CD14-positive monocyte (primary cell): ENCODE measurements at regions not wholly inside any gene's neighbourhood (a gene's known extent, or its start where the extent isn't known, plus 50 kb on each side); places are given as distances from the start of the nearest gene placed in this dataset.
"Not testable (repeated sequence)": the region's sequence is repeated elsewhere in the genome, so short reads cannot be mapped to it uniquely, and the experiment has no call there.

Experiments
- DNase-seq, 3 donors: peaks; one replicate each; pipeline ENCODE4 v3.0.0-alpha.2; 2011 to 2022
- H2AFZ ChIP-seq: 2 replicates; pipeline ENCODE4 v1.6.0; 2012; ENCODE audit warnings: mild to moderate bottlenecking, low read depth, low read length, inconsistent platforms; ENCODE audit not compliant: insufficient read depth, poor library complexity, severe bottlenecking
- H3K27ac ChIP-seq, 2 donors: 1 replicate in 1 of 2; 2 replicates in 1 of 2; pipeline ENCODE4 v1.5.1; 2012 to 2013; ENCODE audit warnings: low read length in 2 of 2, control low read depth in 1 of 2, inconsistent platforms in 1 of 2, low read depth in 1 of 2, mild to moderate bottlenecking in 1 of 2
- H3K27me3 ChIP-seq, 2 donors: one replicate each; pipeline versions ENCODE4 v1.6.0 to v1.6.1; 2011 to 2013; ENCODE audit warnings: low read length in 2 of 2; ENCODE audit not compliant: control insufficient read depth in 2 of 2, insufficient read depth in 2 of 2
- H3K36me3 ChIP-seq, 2 donors: replicated peaks in 1 of 2; 1 replicate in 1 of 2; 2 replicates in 1 of 2; pipeline versions ENCODE4 v1.5.1 to v1.6.1; 2012 to 2013; ENCODE audit warnings: low read length in 2 of 2, control low read depth in 1 of 2, inconsistent platforms in 1 of 2, mild to moderate bottlenecking in 1 of 2; ENCODE audit not compliant: insufficient read depth in 2 of 2, control insufficient read depth in 1 of 2
- H3K4me1 ChIP-seq, 2 donors: 1 replicate in 1 of 2; 2 replicates in 1 of 2; pipeline versions ENCODE4 v1.5.1 to v1.6.1; 2012 to 2013; ENCODE audit warnings: low read length in 2 of 2, control low read depth in 1 of 2, inconsistent platforms in 1 of 2, mild to moderate bottlenecking in 1 of 2, moderate library complexity in 1 of 2; ENCODE audit not compliant: insufficient read depth in 2 of 2, control insufficient read depth in 1 of 2
- H3K4me2 ChIP-seq: replicated peaks from 2 replicates; pipeline ENCODE3; 2012; ENCODE audit warnings: low read length, moderate library complexity, mild to moderate bottlenecking; ENCODE audit not compliant: poor library complexity, severe bottlenecking; ENCODE audit errors: extremely low read depth
- H3K4me3 ChIP-seq, 3 experiments: fragments of 200-600 bp in 1 of 3; sonication (generic) in 1 of 3; replicated peaks in 1 of 3; 1 replicate in 2 of 3; 2 replicates in 1 of 3; pipeline ENCODE4 v1.5.1; 2011 to 2013; ENCODE audit warnings: low read length in 3 of 3, mild to moderate bottlenecking in 3 of 3, control low read depth in 2 of 3, low read depth in 2 of 3, inconsistent platforms in 1 of 3, moderate library complexity in 1 of 3
- H3K79me2 ChIP-seq: 2 replicates; pipeline ENCODE4 v1.6.0; 2012; ENCODE audit warnings: mild to moderate bottlenecking, control low read depth, inconsistent platforms, low read length, moderate library complexity; ENCODE audit not compliant: insufficient read depth
- H3K9ac ChIP-seq: 2 replicates; pipeline ENCODE4 v1.6.0; 2017; ENCODE audit warnings: low read length, mild to moderate bottlenecking; ENCODE audit not compliant: insufficient read depth, poor library complexity, severe bottlenecking
- H3K9me3 ChIP-seq, 2 donors: replicated peaks in 1 of 2; 1 replicate in 1 of 2; 2 replicates in 1 of 2; pipeline versions ENCODE4 v1.5.1 to v1.6.1; 2012 to 2013; ENCODE audit warnings: low read length in 2 of 2, control low read depth in 1 of 2; ENCODE audit not compliant: control insufficient read depth in 1 of 2, insufficient read depth in 1 of 2
- H4K20me1 ChIP-seq: 2 replicates; pipeline ENCODE4 v1.6.0; 2012; ENCODE audit warnings: mild to moderate bottlenecking, low read length, control low read depth, moderate library complexity; ENCODE audit not compliant: insufficient read depth
- H3K27ac Mint-ChIP-seq, 7 donors: one replicate each; pipeline ENCODE4 v1.8.0; 2020; ENCODE audit warnings: mild to moderate bottlenecking in 7 of 7, mixed read lengths in 7 of 7, moderate library complexity in 6 of 7, inconsistent platforms in 2 of 7
- H3K27me3 Mint-ChIP-seq, 3 donors: one replicate each; pipeline ENCODE4 v1.8.0; 2021 to 2022; ENCODE audit warnings: low read depth in 3 of 3, mild to moderate bottlenecking in 3 of 3, mixed read lengths in 3 of 3, moderate library complexity in 3 of 3, inconsistent platforms in 1 of 3
- H3K36me3 Mint-ChIP-seq, 2 donors: one replicate each; pipeline ENCODE4 v1.8.0; 2020; ENCODE audit warnings: mixed read lengths in 2 of 2, inconsistent platforms in 1 of 2, mild to moderate bottlenecking in 1 of 2
- H3K4me1 Mint-ChIP-seq: one replicate; pipeline ENCODE4 v1.8.0; 2020; ENCODE audit warnings: mild to moderate bottlenecking, mixed read lengths
- H3K4me3 Mint-ChIP-seq, 2 donors: one replicate each; pipeline ENCODE4 v1.8.0; 2020; ENCODE audit warnings: mild to moderate bottlenecking in 2 of 2, mixed read lengths in 2 of 2, moderate library complexity in 1 of 2
- H3K9me3 Mint-ChIP-seq, 7 donors: one replicate each; pipeline ENCODE4 v1.8.0; 2020 to 2022; ENCODE audit warnings: mixed read lengths in 7 of 7, mild to moderate bottlenecking in 6 of 7, moderate library complexity in 6 of 7, inconsistent platforms in 2 of 7
- WGBS: methylation state at CpG from one replicate; pipeline ENCODE4 v1.1.5; 2013; ENCODE audit warnings: missing lambda C conversion rate; ENCODE audit not compliant: insufficient coverage; 5-methylcytosine and 5-hydroxymethylcytosine counted together
- intact Hi-C, 2 donors: fragments of 100-400 bp; cut with micrococcal nuclease; formaldehyde crosslinking; loops; one replicate each; pipeline versions ENCODE4 v1.15.0 to v1.15.1; 2023
- TF ChIP-seq, protein P1 (sequence below): fragments of 200-600 bp; IDR thresholded peaks from one replicate; pipeline ENCODE4 v1.8.0; 2022; ENCODE audit warnings: antibody characterized with exemption, mild to moderate bottlenecking

DNA sequence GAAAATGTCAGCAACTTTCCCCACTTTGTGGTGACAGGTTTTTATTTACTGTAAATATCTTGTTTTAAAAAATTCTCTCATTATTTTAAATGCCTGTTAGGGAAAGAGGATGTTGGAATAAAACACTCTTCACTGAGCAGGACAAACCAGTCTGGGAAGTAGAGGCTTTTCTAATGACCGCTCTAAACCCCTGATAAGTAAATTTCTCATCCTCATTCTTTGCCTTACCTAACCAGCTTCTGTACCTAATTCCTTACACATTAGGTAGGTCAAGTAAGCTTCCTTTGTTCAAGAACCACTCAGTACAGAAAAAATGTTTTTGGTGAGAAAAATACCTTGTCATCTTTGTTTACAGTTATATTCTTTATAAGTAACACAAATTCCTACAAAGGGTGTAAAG, 143.6 kb downstream of the GPR85 start:
- H3K27me3 ChIP-seq, result peaks cover 0 to 9% of the 10 kb centered on the region in 2 donors
- no peak overlapping the region for H3K27ac Mint-ChIP-seq
- H3K9me3 Mint-ChIP-seq, result no peaks in the 10 kb centered on the region
- intact Hi-C loops, result no loop called here
- no peaks in the 10 kb centered on the region for H3K9me3 ChIP-seq
- peaks cover 0 to 11% (median 9%) of the 10 kb centered on the region in 3 donors for H3K27me3 Mint-ChIP-seq
- H3K36me3 Mint-ChIP-seq, result no peaks in the 10 kb centered on the region
- H3K36me3 ChIP-seq, result no peaks in the 10 kb centered on the region
- TF ChIP-seq, protein P1, sequence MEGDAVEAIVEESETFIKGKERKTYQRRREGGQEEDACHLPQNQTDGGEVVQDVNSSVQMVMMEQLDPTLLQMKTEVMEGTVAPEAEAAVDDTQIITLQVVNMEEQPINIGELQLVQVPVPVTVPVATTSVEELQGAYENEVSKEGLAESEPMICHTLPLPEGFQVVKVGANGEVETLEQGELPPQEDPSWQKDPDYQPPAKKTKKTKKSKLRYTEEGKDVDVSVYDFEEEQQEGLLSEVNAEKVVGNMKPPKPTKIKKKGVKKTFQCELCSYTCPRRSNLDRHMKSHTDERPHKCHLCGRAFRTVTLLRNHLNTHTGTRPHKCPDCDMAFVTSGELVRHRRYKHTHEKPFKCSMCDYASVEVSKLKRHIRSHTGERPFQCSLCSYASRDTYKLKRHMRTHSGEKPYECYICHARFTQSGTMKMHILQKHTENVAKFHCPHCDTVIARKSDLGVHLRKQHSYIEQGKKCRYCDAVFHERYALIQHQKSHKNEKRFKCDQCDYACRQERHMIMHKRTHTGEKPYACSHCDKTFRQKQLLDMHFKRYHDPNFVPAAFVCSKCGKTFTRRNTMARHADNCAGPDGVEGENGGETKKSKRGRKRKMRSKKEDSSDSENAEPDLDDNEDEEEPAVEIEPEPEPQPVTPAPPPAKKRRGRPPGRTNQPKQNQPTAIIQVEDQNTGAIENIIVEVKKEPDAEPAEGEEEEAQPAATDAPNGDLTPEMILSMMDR, result no peak
- H3K27ac ChIP-seq, result no peak overlapping the region
- no peak overlapping the region for H3K4me3 ChIP-seq
- H2AFZ ChIP-seq, result no peak overlapping the region
- no CpG with 5 or more reads among the region's 1 CpG for WGBS
- H3K4me2 ChIP-seq, result no peak overlapping the region
- DNase-seq, result no peak
- H3K4me1 Mint-ChIP-seq, result peaks cover 19% of the 10 kb centered on the region
- no peak overlapping the region for H3K4me3 Mint-ChIP-seq
- peaks cover 10% of the 10 kb centered on the region for H4K20me1 ChIP-seq
- H3K79me2 ChIP-seq, result peaks cover 17% of the 10 kb centered on the region
- no peak overlapping the region for H3K9ac ChIP-seq
- peaks cover 17 to 22% of the 10 kb centered on the region in 2 donors for H3K4me1 ChIP-seq

- H3K36me3 ChIP-seq, H2AFZ ChIP-seq, H3K9me3 ChIP-seq, H3K27me3 Mint-ChIP-seq, H3K27me3 ChIP-seq, H3K9ac ChIP-seq, intact Hi-C loops, DNase-seq, H3K27ac Mint-ChIP-seq, H3K27ac ChIP-seq, H3K36me3 Mint-ChIP-seq, H3K4me3 ChIP-seq, H3K4me2 ChIP-seq, H3K4me3 Mint-ChIP-seq, H3K9me3 Mint-ChIP-seq: not testable (repeated sequence)
- Histone ChIP-seq H4K20me1 (peaks cover 17% of the 10 kb centered on the region), H3K4me1 (peaks cover 17 to 30% of the 10 kb centered on the region in 2 donors), H3K79me2 (peaks cover 25% of the 10 kb centered on the region)
- WGBS, result 100% methylated on average over 4 of the region's 6 CpGs
- peaks cover 22% of the 10 kb centered on the region for H3K4me1 Mint-ChIP-seq
Measured at GRCh38 chr7:112942125-112942524, 144.5 kb downstream of the GPR85 start.
